Effector CD8-positive, alpha-beta T cell (primary cell): ENCODE measurements at regions not wholly inside any gene's neighbourhood (a gene's known extent, or its start where the extent isn't known, plus 50 kb on each side); places are given as distances from the start of the nearest gene placed in this dataset.

ENCODE experiments used
- DNase-seq: peaks from one replicate; lab custom pipeline; 2025; lab: John Stamatoyannopoulos, UW

DNA sequence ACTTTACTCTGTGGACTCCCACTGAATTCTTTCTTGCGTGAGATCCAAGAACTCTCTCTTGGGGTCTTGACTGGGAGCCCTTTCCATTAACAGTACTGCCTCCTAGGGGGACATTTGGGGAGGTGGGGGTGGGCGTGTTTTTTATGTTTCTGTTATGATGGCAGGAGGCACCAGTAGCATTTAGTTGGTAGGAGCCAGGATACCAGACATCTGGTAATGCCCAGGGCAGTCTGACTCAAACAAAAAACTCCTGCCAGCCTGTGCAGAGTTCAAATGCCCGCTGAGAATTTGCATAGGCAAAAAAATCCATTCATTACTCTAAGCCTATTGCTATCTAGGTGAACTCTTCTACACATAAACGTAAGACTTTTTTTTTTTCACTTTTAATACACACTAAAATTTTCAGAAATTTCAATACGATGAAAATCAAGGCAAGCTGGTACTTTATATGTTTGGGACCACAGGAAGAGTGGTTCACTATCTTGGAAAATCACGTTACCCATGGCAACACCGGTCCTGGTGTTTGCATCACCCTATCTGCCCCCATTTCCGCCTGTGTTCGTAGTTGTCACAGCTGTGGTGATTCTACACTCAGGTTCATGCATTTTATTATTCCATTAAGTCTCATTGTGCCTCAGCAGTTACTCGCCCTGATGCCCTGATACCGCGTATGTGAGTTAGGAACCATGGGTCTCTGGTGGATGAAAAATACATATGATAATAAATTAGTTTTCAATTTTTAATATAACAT lies 121.1 kb upstream of the XYLT1 start:
- no peak for DNase-seq

DNA sequence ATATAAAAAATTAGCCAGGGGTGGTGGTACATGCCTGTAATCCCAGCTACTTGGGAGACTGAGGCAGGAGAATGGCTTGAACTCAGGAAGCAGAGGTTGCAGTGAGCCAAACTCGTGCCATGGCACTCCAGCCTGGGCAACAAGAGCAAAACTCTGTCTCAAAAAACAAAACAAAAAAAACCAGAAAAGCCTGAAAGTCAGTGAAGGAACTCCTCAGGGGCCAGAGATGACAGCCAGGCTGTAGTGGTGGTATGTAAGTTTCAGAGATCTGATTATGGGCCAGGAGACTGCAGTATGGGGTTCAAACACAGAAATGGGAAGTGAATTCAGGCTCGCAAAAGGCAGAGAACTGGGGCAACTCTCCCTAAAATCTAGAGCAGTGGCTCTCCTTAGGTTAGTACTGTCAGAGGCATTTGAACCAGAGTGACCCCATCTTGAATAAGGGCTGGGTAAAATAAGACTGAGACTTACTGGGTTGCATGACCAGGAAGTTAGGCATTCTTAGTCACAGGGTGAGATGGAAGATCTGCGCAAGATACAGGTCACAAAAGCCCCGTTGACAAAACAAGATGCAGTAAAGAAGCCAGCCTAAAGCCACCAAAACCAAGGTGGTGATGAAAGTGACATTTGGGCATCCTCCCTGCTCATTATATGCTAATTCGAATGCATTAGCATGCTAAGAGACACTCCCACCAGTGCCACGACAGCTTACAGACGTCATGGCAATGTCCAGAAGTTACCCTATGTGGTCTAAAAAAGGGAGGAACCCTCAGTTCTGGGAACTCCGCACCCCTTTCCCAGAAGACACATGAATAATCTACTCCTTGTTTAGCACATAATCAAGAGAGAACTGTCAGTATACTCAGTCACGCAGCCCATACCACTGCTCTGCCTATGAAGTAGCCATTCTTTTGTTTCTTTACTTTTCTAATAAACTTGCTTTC lies 120.2 kb upstream of the XYLT1 start:
- no peak for DNase-seq

DNA sequence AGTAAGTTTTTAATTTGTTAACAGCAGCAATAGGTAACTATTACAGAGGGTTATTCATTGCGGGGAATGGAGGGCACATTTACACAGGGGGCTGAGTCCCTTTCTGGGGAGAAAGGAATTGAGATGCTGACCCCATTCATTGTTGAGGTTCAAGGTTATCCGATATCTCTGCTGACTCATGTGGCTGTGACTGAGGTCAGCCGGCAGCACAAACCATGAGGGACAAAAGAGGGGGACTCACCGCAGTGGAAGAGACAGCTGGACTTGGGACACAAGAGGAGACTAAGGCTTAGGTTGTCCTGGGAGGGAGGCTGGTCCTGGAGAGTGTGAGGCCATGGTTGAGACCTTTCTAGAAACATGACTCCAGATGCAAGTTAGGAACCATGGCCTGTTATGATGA lies 119.1 kb upstream of the XYLT1 start:
- DNase-seq: no peak

DNA sequence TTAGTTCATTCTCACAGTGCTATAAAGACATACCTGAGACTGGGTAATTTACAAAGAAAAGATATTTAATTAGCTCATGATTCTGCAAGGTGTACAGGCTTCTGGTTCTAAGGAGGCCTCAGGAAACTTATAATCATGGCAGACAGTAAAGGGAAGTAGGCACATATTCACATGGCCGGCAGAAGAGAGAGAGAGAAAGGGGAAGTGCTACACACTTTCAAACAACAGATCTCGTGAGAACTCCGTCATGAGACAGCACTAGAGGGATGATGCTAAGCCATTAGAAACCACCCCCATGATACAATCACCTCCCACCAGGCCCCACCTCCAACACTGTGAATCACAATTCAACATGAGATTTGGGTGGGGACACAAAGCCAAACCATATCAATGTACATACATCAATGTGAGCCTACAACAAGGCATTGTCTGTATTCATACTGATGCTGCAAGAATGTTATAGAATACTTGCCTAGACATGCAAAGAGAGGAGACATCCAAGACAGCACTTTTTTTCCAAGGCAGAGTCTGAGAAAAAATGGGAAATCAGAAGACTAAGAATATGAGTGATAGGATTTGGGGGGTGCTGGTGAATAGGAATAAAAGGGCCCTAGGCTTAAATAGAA lies 114.8 kb upstream of the XYLT1 start:
- DNase-seq: no peak

DNA sequence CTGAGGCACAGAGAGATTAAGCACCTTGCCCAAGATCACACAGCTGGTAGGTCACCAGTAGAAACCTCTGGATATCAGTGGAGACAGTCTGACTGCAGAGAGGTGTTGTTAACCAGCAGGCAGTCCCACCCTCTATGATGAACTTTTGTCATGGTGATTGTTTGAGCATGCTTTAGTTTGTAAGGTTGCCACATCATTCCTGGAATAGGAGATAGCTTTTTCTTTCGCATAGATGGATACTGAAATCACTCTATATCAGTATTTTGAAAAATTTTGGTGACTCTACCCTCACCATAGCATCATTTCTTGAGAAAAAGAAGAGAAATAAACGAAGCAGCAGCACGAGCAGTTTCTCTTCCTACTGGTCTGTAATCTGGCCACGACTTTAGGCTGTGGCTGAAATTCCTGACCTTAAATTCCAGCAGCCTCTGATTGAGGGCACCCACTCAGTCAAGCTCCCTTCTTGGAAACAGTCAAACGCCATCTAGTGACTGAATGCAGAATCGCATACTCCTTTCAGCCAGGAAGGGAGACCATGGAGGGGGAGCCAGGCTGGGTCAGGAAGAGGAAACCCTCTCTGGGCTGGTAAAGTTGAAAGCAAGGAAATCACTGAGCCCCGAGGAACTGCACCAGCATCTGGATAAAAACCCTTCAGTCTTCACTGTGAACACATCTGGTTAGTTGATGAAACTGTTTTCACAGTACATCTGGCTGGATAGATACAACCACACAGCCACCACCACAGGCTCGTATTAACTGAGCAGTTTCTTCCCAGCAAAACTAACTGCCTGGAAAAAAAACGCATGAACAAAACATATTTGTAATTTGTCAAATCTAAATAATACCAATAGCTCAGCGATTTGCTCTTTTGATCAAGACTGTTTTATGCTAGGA lies 108.5 kb upstream of the XYLT1 start:
- peak; percentile 12 for DNase-seq

DNA sequence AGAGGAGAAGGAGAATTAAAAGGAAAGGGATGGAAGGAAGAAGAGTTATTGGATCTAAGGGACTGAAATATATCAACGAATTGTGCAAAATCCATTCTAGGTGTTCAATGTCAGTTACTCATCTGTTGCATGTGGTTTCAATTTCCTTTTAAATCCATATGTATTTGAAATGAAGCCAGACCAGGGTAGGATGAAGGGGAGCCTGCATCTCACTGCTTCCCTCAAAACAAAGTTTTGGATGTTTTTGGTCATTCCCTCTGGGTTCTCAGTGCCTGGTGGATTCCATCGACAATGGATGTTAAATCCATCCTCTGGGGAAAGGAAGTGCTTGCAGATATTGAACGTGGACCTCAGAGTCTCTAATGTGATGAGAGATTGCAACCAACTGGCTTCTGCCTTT lies 103.5 kb upstream of the XYLT1 start:
- no peak for DNase-seq

DNA sequence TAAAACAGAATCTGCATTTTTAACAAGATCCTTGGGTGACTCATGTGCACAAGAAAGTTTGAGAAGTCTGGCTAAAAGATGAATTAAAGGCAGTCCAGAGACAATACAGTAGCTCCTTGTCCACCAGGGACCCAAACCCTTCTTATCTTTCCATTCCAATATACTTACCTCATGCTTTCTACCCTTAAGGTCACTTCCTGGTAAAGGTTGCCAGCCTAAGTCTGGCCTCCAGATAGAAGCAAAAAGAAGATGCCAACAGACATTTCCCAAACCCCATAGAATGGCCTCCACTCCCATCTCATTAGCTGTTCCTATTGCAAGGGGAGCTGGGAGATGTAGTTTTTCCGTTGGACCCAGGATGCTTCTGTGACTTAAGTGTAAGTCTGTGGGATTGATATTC lies 101.4 kb upstream of the XYLT1 start:
- no peak for DNase-seq

DNA sequence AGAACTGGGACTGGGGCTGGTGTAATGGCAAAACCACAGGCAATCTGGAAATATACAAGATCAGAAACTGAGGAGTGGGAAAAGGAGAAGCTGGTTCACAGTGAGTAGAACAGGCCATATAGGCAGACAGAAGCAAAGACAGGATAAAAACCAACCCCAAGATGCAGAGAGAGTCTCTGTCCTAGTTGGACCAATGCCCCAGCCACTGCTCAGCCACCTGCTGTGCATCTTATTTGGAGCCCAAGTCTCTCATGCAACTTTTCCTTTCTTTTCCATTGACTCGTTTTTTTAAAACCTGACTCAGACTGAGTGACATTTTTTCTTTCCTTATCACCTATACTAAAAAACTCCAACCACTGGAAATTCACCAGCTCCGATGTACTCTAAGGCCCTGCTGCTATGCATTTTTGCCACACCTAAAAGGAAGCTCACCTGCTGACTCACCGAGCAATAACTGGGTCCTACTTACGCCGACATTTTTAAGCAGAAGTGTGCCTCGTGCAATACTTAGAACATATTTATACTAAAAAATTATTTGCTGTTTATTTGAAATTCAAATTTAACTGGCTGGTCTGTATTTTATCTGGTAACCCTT lies 100.8 kb upstream of the XYLT1 start:
- DNase-seq: no peak

DNA sequence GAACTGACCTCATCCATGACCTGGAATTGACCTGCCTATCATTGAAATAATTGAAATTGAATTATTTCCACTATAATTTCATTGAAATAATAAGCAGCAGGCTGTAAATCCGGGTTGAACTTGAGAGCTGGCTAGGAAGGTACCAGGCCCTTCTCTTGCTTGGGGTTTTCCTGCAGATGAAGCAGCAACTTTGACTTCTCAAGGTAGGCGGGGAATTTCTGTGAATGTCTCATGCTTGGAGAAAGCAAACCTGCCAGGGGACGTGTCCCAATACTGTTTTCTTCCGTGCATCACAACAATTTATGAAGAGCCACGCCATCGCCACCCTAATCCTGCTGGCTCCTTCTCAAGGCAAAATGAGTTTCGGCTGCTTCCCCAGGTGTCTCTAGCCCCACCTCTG lies 97.5 kb upstream of the XYLT1 start:
- DNase-seq: no peak

DNA sequence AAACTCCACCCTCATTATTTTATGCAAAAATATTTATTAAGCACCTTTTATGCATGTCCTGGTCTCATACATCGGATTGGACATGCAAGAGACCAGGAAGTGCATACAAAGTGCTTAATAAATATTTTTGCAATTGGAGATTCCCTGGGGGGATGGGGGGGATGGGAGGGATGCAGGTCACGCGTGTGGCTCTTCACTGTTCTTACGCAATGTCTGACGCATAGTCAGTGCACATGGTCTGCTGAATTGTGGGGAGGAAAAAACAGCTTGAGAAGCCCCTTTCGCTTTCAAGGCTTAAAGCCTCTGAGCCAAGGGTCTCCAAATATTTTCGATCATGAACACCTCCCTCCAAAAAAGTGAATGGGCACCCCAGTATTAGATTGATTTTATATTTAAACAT lies 96.7 kb upstream of the XYLT1 start:
- no peak for DNase-seq

DNA sequence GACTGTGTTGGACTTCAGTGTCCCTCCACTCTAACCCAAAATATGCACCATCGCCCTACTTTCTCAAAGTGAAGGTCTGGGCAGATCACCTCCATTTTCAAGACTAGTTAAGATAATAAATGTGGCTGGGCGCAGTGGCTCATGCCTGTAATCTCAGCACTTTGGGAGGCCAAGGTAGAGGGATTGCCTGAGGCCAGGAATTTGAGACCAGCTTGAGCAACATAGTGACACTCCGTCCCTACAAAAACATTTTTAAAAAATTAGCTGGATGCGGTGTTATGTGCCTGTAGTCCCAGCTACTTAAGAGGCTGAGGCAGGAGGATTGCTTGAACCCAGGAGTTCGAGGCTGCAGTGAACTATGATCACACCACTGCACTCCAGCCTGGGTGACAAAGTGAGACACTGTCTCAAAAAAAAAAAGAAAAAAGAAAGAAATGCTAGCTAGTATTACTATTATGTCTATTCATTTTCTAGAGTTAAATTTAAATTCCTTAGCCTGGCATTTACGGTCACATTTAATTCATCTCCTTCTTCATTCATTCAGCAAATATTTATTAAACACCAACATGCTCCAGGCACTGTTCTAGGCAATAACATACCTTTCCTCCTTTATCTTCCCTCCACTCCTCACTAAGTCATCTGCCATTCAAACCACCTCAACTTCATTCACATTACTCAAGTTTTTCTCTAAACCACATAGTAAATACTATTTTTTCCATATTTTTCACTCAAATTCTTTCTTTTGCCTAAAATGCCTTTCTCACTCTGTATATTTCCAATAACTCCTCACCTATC lies 96.1 kb upstream of the XYLT1 start:
- no peak for DNase-seq

DNA sequence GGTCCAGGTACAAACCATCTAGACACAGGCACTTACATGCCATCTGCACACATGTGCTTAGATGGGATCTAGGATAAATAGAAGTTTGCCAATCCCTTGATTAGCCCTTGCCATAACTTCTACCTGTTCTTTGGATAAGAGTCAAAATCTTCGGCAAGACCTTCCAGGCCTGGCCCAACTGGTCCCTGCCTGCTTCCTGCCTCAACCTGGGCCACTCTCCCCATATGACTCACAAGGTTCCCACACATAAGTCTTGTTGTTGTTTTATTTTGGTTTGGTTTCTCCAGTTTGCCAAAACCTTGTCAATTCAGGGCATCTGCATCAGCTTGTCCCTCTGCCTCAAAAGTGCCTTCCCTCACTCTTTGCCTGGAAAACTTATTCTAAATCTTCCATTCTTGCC lies 95.3 kb upstream of the XYLT1 start:
- DNase-seq: no peak

DNA sequence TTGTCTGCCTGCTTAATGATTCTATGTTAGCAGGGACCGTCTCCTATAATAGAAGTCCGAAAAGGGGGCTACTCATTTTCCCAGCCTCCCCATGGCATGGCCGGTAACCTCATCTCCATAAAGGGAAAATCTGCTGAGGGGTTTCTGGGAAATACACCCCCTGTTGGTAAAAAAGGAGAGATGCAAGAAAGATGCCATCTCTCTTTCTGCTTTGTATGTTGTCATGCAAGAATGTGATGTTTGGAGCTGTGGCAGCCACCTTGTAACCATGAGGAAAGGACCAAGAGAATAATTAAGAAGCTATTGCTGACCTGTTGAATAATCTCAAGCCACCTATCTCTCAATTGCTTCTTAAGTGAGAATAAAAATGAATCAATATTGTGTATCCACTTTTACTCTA lies 94.8 kb upstream of the XYLT1 start:
- DNase-seq: no peak

DNA sequence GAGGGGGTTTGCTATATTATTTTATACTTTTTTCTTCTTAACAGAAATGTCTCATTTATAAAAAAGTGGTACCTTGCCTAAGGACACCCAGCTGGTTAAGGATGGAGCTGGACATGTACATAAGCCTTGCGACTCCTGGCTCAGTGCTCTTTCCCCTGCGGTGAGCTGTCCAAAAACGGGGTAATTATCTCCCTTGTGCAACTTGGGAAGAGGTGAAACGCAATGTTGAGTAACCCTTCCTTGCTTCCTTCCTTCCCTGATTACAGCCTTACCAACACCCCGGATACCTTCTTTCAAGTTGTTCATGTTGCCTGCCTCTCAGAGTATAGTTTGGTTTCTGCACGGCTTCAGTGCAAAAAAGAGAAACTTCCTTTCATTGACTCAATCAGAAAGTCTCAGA lies 94.1 kb upstream of the XYLT1 start:
- no peak for DNase-seq

DNA sequence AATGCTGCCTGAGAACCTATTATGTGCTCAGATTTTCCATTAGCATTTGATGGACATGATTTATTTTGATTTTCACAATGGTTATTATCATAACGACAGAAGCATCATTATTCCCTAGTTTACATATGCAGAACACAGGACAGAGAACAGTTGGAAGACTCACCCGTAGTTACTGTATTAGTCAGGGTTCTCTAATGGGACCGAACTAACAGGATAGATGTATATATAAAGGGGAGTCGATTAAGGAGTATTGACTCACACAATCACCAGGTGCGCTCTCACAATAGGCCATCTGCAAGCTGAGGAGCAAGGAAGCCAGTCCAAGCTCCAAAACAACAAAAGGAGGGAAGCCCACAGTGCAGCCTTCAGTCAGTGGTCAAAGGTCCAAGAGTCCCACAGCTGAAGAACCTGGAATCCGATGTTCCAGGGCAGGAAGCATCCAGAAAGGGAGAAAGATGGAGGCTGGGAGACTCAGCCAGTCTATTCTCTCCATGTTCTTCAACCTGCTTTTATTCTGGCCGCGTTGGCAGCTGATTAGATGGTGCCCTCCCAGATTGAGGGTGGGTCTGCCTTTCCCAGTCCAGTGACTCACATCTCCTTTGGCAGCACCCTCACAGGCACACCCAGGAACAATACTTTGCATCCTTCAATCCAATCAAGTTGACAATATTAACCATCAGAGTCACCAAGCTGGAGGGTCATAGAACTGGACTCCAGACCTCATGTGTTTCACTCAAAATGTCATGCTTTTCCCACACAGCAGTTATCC lies 92.7 kb upstream of the XYLT1 start:
- no peak for DNase-seq

DNA sequence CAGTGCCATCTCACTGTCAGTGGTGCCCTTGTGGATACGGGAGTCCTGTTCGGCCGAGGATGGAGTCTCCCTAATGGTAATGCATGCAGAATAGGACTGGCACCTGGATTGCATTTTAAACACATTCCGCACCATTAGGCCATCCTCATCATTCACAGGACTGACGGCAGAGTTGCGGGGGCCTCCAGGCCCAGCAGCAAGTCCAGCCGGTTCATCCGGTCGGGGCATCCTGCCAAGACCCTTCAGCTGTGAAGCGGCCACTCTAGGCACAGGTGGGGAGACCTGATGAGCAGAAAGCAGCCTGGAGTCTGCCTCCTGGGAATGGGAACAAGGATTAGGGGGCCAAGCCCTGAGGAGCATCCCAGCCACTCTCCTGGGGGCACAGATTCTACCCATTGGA lies 90.3 kb upstream of the XYLT1 start:
- no peak for DNase-seq

DNA sequence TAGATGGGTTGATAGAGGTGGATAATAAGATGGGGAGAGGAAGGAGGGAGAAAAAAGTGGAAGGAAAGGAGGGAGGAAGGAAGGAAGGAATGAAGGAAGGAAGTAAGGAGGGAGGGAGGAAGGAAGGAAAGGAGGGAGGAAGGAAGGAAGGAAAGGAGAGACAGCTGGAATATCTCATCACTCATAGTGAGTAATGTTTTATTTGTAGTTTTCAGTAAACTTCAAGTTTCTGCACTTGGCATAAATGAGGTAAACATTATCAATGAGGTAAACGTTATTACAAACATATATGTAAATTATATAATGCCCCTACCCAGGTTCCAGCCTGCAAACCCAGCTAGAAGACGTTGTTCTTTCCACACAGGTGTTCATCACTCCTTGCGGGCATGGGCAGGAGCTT lies 89.8 kb upstream of the XYLT1 start:
- no peak for DNase-seq

DNA sequence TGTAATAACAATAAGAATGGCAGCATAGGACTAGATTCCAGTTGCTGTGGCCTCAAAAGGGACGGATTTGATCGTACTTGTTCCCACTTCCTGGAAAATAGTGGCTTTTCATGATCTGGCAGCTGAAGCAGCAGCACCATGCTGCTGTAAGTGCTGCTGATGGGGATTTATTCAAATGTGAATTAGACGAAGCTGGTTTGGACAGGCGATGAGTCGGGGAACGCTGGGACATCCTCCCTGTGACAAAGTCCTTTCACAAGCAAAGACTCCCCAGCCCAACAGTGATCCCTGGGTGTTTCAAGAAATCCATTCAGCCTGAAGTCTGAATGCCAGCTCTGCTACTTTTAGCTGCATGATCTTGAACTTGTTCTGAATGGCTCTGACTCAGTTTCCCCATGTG lies 88.6 kb upstream of the XYLT1 start:
- no peak for DNase-seq

DNA sequence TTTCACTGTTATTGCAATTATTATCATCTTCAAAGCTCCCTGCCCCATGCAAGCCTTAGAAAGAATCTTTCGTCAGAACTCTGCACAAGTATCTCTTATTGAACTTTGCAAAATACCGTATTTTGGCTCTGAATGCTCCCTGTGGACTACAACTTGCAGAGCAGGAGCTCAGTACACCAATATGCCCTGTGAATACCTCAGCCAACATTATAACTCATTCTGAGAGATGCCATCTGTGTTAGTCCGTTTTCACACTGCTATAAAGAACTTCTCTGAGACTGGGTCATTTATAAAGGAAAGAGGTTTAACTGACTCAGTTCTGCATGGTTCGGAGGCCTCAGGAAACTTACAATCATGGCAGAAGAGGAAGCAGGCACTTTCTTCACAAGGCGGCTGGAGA lies 87.2 kb upstream of the XYLT1 start:
- DNase-seq: no peak

DNA sequence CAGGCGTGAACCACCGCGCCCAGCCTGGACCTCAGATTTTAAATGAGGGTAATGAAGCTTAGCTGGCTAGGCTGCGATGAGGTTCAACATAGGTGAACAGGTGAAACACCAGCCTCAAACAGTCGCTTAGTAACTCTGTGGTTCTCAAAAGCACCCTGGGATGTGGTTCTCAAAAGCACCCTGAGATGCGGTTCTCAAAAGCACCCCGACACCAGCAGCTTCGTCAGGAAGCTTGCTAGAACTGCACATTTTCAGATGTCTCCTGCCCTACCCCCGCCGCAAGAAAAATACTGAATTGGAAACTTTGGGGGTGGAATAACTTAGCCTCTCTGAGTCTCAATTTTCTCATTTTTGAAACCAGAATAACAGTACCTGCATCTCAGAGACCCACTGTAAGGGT lies 86.7 kb upstream of the XYLT1 start:
- DNase-seq: no peak
